K562 (cell line): ENCODE measurements at regions not wholly inside any gene's neighbourhood (a gene's known extent, or its start where the extent isn't known, plus 50 kb on each side); places are given as distances from the start of the nearest gene placed in this dataset.

Experiments used
- ADNP ChIP-seq: fragments of 200-800 bp; sonication (Bioruptor generic); IDR thresholded peaks from 2 replicates; pipeline ENCODE4 v1.6.1; 2016; ENCODE audit warnings: missing genetic modification characterization, missing compliant biosample characterization
- BRD4 ChIP-seq: fragments of 200-600 bp; sonication (generic); IDR thresholded peaks from 2 replicates; pipeline ENCODE4 v1.6.1; 2017; ENCODE audit warnings: inconsistent platforms
- CBX1 ChIP-seq: sonication (generic); IDR thresholded peaks from 2 replicates; pipeline ENCODE4 v1.6.1; 2016; ENCODE audit warnings: antibody characterized with exemption, low read depth, mild to moderate bottlenecking
- CHCHD3 ChIP-seq: fragments of 250-450 bp; sonication (Bioruptor Pico); IDR thresholded peaks from 2 replicates; pipeline ENCODE4 v2.1.2; 2022; ENCODE audit warnings: mild to moderate bottlenecking
- CREM ChIP-seq: IDR thresholded peaks from 2 replicates; pipeline ENCODE4 v1.6.1; 2014; ENCODE audit warnings: antibody characterized with exemption, low read depth
- ELF2 ChIP-seq: fragments of 250-450 bp; sonication (Bioruptor Pico); IDR thresholded peaks from 2 replicates; pipeline ENCODE4 v1.5.0; 2021; ENCODE audit warnings: mild to moderate bottlenecking
- ETS2 ChIP-seq: IDR thresholded peaks from 2 replicates; pipeline ENCODE4 v1.6.1; 2016; ENCODE audit warnings: borderline replicate concordance, missing genetic modification characterization, mild to moderate bottlenecking, moderate library complexity, missing compliant biosample characterization; ENCODE audit not compliant: poor library complexity, severe bottlenecking
- FIP1L1 ChIP-seq: fragments of 200-400 bp; formaldehyde crosslinking; IDR thresholded peaks from 2 replicates; pipeline ENCODE4 v1.6.1; 2018; ENCODE audit warnings: mild to moderate bottlenecking, low read depth, low read length; ENCODE audit not compliant: poor library complexity, severe bottlenecking
- GTF2F1 ChIP-seq: IDR thresholded peaks from 2 replicates; pipeline ENCODE4 v1.6.1; 2011; ENCODE audit warnings: low read depth, low read length, improper control_type of control experiment
- HNRNPLL ChIP-seq: fragments of 200-400 bp; formaldehyde crosslinking; IDR thresholded peaks from 2 replicates; pipeline ENCODE4 v1.6.1; 2017; ENCODE audit warnings: low read length, low read depth, mild to moderate bottlenecking; ENCODE audit not compliant: poor library complexity, severe bottlenecking
- JUND ChIP-seq, 2 experiments: IDR thresholded peaks; 2 replicates in 1 of 2; 3 replicates in 1 of 2; pipeline ENCODE4 v1.6.1; 2011; ENCODE audit warnings: borderline replicate concordance in 2 of 2, low read depth in 2 of 2, low read length in 2 of 2, improper control_type of control experiment in 1 of 2, missing biosample characterization in 1 of 2, missing genetic modification characterization in 1 of 2, missing genetic modification reagents in 1 of 2
- KAT8 ChIP-seq: fragments of 450-650 bp; IDR thresholded peaks from 2 replicates; pipeline ENCODE4 v1.6.1; 2016; ENCODE audit warnings: low read depth, mild to moderate bottlenecking
- NCOA1 ChIP-seq: fragments of 450-650 bp; IDR thresholded peaks from 2 replicates; pipeline ENCODE4 v1.6.1; 2016; ENCODE audit warnings: low read depth
- NFIC ChIP-seq: fragments of 450-650 bp; IDR thresholded peaks from 2 replicates; pipeline ENCODE4 v1.6.1; 2017; ENCODE audit warnings: mild to moderate bottlenecking, inconsistent platforms
- PHF8 ChIP-seq: fragments of 200-600 bp; sonication (generic); IDR thresholded peaks from 2 replicates; pipeline ENCODE4 v1.6.1; 2012; ENCODE audit warnings: mixed run types, mild to moderate bottlenecking, inconsistent platforms, low read length, moderate library complexity, borderline replicate concordance
- RAD51 ChIP-seq: fragments of 450-650 bp; IDR thresholded peaks from 2 replicates; pipeline ENCODE4 v1.7.1; 2016; ENCODE audit warnings: low read depth, mild to moderate bottlenecking, borderline replicate concordance
- RBM22 ChIP-seq: fragments of 200-400 bp; formaldehyde crosslinking; IDR thresholded peaks from 2 replicates; pipeline ENCODE4 v1.6.1; 2018; ENCODE audit warnings: low read length, low read depth; ENCODE audit not compliant: poor library complexity, severe bottlenecking
- SAP30 ChIP-seq: fragments of 200-600 bp; sonication (generic); IDR thresholded peaks from 2 replicates; pipeline ENCODE4 v1.6.1; 2012; ENCODE audit warnings: borderline replicate concordance, low read depth, mild to moderate bottlenecking, moderate library complexity, low read length, control low read depth, inconsistent platforms; ENCODE audit not compliant: insufficient read depth, poor library complexity, severe bottlenecking
- SNRNP70 ChIP-seq: fragments of 200-400 bp; formaldehyde crosslinking; optimal IDR thresholded peaks from 2 replicates; pipeline ENCODE3; 2017; ENCODE audit warnings: low read depth, low read length
- SREBF1 ChIP-seq: fragments of 150-350 bp; IDR thresholded peaks from 2 replicates; pipeline ENCODE4 v1.6.1; 2014; ENCODE audit warnings: antibody characterized with exemption, low read depth, low read length, borderline replicate concordance
- SREBF2 ChIP-seq: sonication (generic); formaldehyde crosslinking; IDR thresholded peaks from 2 replicates; pipeline ENCODE4 v1.4.0; 2020; ENCODE audit warnings: mild to moderate bottlenecking, missing genetic modification reagents
- TCF7L2 ChIP-seq: fragments of 150-350 bp; IDR thresholded peaks from 2 replicates; pipeline ENCODE4 v1.6.1; 2016; ENCODE audit warnings: low read depth, mild to moderate bottlenecking, low read length, moderate library complexity
- ZNF57 ChIP-seq: fragments of 450-650 bp; formaldehyde crosslinking; IDR thresholded peaks from 2 replicates; pipeline ENCODE4 v1.4.0; 2020; ENCODE audit warnings: mild to moderate bottlenecking, moderate library complexity
- TF ChIP-seq, protein P1 (sequence below): fragments of 200-400 bp; formaldehyde crosslinking; IDR thresholded peaks from 2 replicates; pipeline ENCODE4 v1.6.1; 2017; ENCODE audit warnings: mild to moderate bottlenecking, low read depth, low read length, moderate library complexity

DNA sequence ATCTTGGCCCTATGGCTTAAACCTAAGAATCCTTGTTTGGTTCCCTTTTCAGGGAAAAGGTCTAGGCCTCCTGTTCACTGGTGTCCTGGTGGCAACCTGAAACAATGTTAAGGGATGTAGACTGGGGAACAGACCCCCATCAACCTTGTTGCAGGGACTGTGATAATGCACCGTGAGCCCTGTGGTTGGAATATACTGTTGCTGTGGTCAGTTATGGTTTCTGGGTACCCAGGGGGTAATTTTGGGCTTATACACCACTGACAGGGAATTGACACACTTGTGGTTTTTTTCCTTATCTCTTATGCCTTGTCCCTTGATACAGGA lies 64.0 kb upstream of the WDR1 start (continued):
- TF ChIP-seq RBM22 (no peak), JUND (IDR thresholded peaks at IDR 0.05; ENCODE audit: borderline replicate concordance, low read depth, low read length) (peak; percentile 11; the same call in 1 of the 2 replicates), JUND (tag; IDR thresholded peaks at IDR 0.05; ENCODE audit: borderline replicate concordance, low read depth, low read length) (no peak; the same call in 2 of the 3 replicates), GTF2F1 (no peak), BRD4 (peak; percentile 96), ZNF57 (no peak), PHF8 (no peak), SREBF1 (no peak), SREBF2 (no peak), ELF2 (CRISPR knock-in tag) (no peak), SAP30 (no peak), CHCHD3 (CRISPR knock-in tag) (no peak), KAT8 (no peak), FIP1L1 (no peak), CREM (no peak), NFIC (no peak), CBX1 (no peak), TCF7L2 (no peak), HNRNPLL (no peak), SNRNP70 (no peak), ADNP (tag) (no peak), ETS2 (tag) (no peak), NCOA1 (no peak), RAD51 (no peak)
- TF ChIP-seq, protein P1, sequence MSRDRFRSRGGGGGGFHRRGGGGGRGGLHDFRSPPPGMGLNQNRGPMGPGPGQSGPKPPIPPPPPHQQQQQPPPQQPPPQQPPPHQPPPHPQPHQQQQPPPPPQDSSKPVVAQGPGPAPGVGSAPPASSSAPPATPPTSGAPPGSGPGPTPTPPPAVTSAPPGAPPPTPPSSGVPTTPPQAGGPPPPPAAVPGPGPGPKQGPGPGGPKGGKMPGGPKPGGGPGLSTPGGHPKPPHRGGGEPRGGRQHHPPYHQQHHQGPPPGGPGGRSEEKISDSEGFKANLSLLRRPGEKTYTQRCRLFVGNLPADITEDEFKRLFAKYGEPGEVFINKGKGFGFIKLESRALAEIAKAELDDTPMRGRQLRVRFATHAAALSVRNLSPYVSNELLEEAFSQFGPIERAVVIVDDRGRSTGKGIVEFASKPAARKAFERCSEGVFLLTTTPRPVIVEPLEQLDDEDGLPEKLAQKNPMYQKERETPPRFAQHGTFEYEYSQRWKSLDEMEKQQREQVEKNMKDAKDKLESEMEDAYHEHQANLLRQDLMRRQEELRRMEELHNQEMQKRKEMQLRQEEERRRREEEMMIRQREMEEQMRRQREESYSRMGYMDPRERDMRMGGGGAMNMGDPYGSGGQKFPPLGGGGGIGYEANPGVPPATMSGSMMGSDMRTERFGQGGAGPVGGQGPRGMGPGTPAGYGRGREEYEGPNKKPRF, result no peak
